GM23338 (cell line): ENCODE measurements at regions not wholly inside any gene's neighbourhood (a gene's known extent, or its start where the extent isn't known, plus 50 kb on each side); places are given as distances from the start of the nearest gene placed in this dataset.
"Not testable (repeated sequence)": the region's sequence is repeated elsewhere in the genome, so short reads cannot be mapped to it uniquely, and the experiment has no call there.

Experiments
- ATAC-seq: fragments of 200-7000 bp; cut with Tn5 transposase; 3 replicates; pipeline ENCODE4 v1.9.1; 2020
- DNase-seq: peaks from one replicate; pipeline ENCODE4 v3.0.0-alpha.2; 2015; ENCODE audit warnings: low spot score
- H2AFZ ChIP-seq: fragments of 200-600 bp; sonication (generic); 2 replicates; pipeline ENCODE4 v1.8.0; 2016; ENCODE audit warnings: antibody characterized with exemption, mild to moderate bottlenecking, moderate library complexity
- H3F3A ChIP-seq: fragments of 200-600 bp; sonication (generic); replicated peaks from 2 replicates; pipeline ENCODE4 v1.8.0; 2017; ENCODE audit warnings: antibody characterized with exemption, mixed run types, low read depth
- H3K27ac ChIP-seq: fragments of 200-600 bp; sonication (generic); 2 replicates; pipeline ENCODE4 v1.6.1; 2016; ENCODE audit warnings: low read depth
- H3K27me3 ChIP-seq: fragments of 200-600 bp; sonication (generic); 2 replicates; pipeline ENCODE4 v1.8.0; 2016; ENCODE audit warnings: mild to moderate bottlenecking, mixed run types, moderate library complexity; ENCODE audit not compliant: insufficient read depth
- H3K36me3 ChIP-seq: fragments of 200-600 bp; sonication (generic); 2 replicates; pipeline ENCODE4 v1.8.0; 2016; ENCODE audit warnings: mild to moderate bottlenecking; ENCODE audit not compliant: insufficient read depth
- H3K4me1 ChIP-seq: fragments of 200-600 bp; sonication (generic); 2 replicates; pipeline ENCODE4 v1.8.0; 2016; ENCODE audit warnings: mild to moderate bottlenecking, moderate library complexity; ENCODE audit not compliant: insufficient read depth
- H3K4me2 ChIP-seq: fragments of 200-600 bp; sonication (generic); 2 replicates; pipeline ENCODE4 v1.7.1; 2017; ENCODE audit warnings: mixed run types
- H3K4me3 ChIP-seq: fragments of 200-600 bp; sonication (generic); 2 replicates; pipeline ENCODE4 v1.6.1; 2016; ENCODE audit warnings: mixed run types
- H3K79me2 ChIP-seq: fragments of 200-600 bp; sonication (generic); replicated peaks from 2 replicates; pipeline ENCODE4 v1.8.0; 2017; ENCODE audit warnings: mild to moderate bottlenecking; ENCODE audit not compliant: insufficient read depth
- H3K9me2 ChIP-seq: fragments of 200-600 bp; sonication (generic); 2 replicates; pipeline ENCODE4 v1.8.0; 2017; ENCODE audit not compliant: insufficient read depth
- H4K20me1 ChIP-seq: fragments of 200-600 bp; sonication (generic); replicated peaks from 2 replicates; pipeline ENCODE4 v1.8.0; 2017; ENCODE audit warnings: mild to moderate bottlenecking; ENCODE audit not compliant: insufficient read depth
- H3K27ac Mint-ChIP-seq: 2 replicates; pipeline ENCODE4 v1.8.0; 2020; ENCODE audit warnings: inconsistent platforms, mild to moderate bottlenecking, moderate library complexity, mixed read lengths
- H3K27me3 Mint-ChIP-seq: 3 replicates; pipeline ENCODE4 v1.8.0; 2022; ENCODE audit warnings: low read depth, mild to moderate bottlenecking, moderate library complexity, mixed read lengths, inconsistent platforms; ENCODE audit not compliant: insufficient read depth, poor library complexity
- H3K36me3 Mint-ChIP-seq: 3 replicates; pipeline ENCODE4 v1.8.0; 2021; ENCODE audit warnings: low read depth, mild to moderate bottlenecking, inconsistent platforms, moderate library complexity, mixed read lengths
- H3K4me1 Mint-ChIP-seq: 3 replicates; pipeline ENCODE4 v1.8.0; 2020; ENCODE audit warnings: mild to moderate bottlenecking, inconsistent platforms, mixed read lengths
- H3K4me3 Mint-ChIP-seq: 3 replicates; pipeline ENCODE4 v1.8.0; 2021; ENCODE audit warnings: moderate library complexity, mild to moderate bottlenecking, inconsistent platforms, mixed read lengths
- H3K9me3 Mint-ChIP-seq: 3 replicates; pipeline ENCODE4 v1.8.0; 2020; ENCODE audit warnings: moderate library complexity, mild to moderate bottlenecking, inconsistent platforms, mixed read lengths
- CREB1 ChIP-seq: fragments of 250-450 bp; sonication (Bioruptor Pico); IDR thresholded peaks from 2 replicates; pipeline ENCODE4 v1.5.0; 2020; ENCODE audit warnings: low read depth, mild to moderate bottlenecking, moderate library complexity
- EZH2 ChIP-seq: fragments of 200-600 bp; sonication (generic); IDR thresholded peaks from one replicate; pipeline ENCODE4 v1.8.0; 2017; ENCODE audit warnings: antibody characterized with exemption, mild to moderate bottlenecking, low read depth; ENCODE audit not compliant: unreplicated experiment
- NANOG ChIP-seq: IDR thresholded peaks from 2 replicates; pipeline ENCODE4 v1.6.1; 2016; ENCODE audit warnings: antibody characterized with exemption, borderline replicate concordance
- POLR2AphosphoS5 ChIP-seq: IDR thresholded peaks from 2 replicates; pipeline ENCODE4 v1.6.1; 2016; ENCODE audit warnings: antibody characterized with exemption, low read depth
- STAT1 ChIP-seq: IDR thresholded peaks from one replicate; pipeline ENCODE4 v1.6.1; 2016; ENCODE audit warnings: antibody characterized with exemption; ENCODE audit not compliant: unreplicated experiment
- ZNF114 ChIP-seq: fragments of 250-450 bp; sonication (Bioruptor Pico); IDR thresholded peaks from 2 replicates; pipeline ENCODE4 v1.5.0; 2020; ENCODE audit warnings: mild to moderate bottlenecking, moderate library complexity
- TF ChIP-seq, protein P1 (sequence below): IDR thresholded peaks from 2 replicates; pipeline ENCODE4 v1.6.1; 2016; ENCODE audit warnings: antibody characterized with exemption
- TF ChIP-seq, protein P2 (sequence below): IDR thresholded peaks from one replicate; pipeline ENCODE4 v1.6.1; 2018; ENCODE audit warnings: antibody characterized with exemption; ENCODE audit not compliant: unreplicated experiment

DNA sequence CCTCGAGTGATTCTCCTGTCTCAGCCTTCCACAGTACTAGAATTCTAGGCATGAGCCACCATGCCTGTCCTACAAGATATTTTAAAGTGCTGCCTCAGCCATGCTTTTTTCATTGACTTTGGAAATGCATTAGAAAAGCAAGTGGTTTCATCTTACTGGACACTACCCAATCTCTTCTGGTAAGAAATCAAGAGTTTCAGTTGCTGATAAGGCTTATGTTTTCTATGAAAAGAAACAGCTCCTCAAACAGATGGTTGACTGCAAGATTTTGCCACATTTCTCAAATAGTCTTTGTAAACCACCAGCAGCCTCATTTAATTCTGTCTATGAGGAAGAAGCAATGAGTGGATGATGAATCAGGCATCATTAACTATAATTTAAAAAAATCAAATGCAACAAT, 264.5 kb upstream of the LRP1B start (continued):
- TF ChIP-seq, protein P1, sequence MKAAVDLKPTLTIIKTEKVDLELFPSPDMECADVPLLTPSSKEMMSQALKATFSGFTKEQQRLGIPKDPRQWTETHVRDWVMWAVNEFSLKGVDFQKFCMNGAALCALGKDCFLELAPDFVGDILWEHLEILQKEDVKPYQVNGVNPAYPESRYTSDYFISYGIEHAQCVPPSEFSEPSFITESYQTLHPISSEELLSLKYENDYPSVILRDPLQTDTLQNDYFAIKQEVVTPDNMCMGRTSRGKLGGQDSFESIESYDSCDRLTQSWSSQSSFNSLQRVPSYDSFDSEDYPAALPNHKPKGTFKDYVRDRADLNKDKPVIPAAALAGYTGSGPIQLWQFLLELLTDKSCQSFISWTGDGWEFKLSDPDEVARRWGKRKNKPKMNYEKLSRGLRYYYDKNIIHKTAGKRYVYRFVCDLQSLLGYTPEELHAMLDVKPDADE: no peak
- TF ChIP-seq STAT1 (no peak), CREB1 (CRISPR knock-in tag) (no peak), POLR2AphosphoS5 (no peak), EZH2 (no peak), NANOG (no peak)
- TF ChIP-seq, protein P2, sequence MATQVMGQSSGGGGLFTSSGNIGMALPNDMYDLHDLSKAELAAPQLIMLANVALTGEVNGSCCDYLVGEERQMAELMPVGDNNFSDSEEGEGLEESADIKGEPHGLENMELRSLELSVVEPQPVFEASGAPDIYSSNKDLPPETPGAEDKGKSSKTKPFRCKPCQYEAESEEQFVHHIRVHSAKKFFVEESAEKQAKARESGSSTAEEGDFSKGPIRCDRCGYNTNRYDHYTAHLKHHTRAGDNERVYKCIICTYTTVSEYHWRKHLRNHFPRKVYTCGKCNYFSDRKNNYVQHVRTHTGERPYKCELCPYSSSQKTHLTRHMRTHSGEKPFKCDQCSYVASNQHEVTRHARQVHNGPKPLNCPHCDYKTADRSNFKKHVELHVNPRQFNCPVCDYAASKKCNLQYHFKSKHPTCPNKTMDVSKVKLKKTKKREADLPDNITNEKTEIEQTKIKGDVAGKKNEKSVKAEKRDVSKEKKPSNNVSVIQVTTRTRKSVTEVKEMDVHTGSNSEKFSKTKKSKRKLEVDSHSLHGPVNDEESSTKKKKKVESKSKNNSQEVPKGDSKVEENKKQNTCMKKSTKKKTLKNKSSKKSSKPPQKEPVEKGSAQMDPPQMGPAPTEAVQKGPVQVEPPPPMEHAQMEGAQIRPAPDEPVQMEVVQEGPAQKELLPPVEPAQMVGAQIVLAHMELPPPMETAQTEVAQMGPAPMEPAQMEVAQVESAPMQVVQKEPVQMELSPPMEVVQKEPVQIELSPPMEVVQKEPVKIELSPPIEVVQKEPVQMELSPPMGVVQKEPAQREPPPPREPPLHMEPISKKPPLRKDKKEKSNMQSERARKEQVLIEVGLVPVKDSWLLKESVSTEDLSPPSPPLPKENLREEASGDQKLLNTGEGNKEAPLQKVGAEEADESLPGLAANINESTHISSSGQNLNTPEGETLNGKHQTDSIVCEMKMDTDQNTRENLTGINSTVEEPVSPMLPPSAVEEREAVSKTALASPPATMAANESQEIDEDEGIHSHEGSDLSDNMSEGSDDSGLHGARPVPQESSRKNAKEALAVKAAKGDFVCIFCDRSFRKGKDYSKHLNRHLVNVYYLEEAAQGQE: no peak

DNA sequence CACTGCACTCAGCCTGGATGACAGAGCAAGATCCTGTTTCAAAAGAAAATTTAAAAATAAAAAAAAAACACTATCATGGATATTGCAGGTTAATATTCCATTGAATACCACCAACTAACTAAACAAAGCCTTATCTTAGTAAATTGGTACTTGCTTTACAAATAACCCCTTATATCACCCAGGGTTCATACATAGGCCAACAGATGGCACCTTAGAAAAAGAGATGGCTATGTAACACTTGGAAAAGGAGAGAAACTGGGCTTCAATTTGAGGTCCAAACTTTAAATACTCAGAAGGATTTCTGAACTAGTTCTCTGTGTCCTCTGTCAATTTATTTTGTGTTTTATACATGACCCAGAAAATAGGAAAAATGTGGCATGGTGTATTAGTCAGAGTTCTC, 249.6 kb upstream of the LRP1B start:
- Mint-ChIP-seq H3K27ac (no peak overlapping the region), H3K4me1 (no peaks in the 10 kb centered on the region; the same call in 2 of the 3 replicates)
- H3K79me2 ChIP-seq: no peaks in the 10 kb centered on the region

DNA sequence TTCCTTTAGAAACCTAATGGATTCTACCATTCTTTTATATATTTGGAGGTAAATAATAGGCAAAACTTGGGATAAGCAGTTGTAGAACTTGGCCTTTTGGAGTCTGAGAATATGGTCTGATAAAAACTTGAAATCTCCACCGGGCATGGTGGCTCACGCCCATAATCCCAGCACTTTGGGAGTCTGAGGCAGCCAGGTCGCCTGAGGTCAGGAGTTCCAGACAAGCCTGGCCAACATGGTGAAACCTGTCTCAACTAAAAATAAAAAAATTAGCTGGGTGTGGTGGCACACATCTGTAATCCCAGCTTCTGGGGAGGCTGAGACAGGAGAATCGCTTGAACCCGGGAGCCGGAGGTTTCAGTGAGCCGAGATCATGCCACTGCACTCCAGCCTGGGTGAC, 231.3 kb upstream of the LRP1B start:
- not testable (repeated sequence) for H3K36me3 ChIP-seq, H3K27ac Mint-ChIP-seq, H4K20me1 ChIP-seq, H3K27me3 Mint-ChIP-seq, H3K27ac ChIP-seq, H3K27me3 ChIP-seq, H3K4me3 Mint-ChIP-seq, H3K4me1 Mint-ChIP-seq, H3F3A ChIP-seq, H3K4me3 ChIP-seq, ATAC-seq, H3K9me3 Mint-ChIP-seq, H3K9me2 ChIP-seq, DNase-seq, H3K36me3 Mint-ChIP-seq, H2AFZ ChIP-seq, H3K79me2 ChIP-seq, H3K4me2 ChIP-seq
- H3K4me1 ChIP-seq: peaks cover 20% of the 10 kb centered on the region; the same call in 1 of the 2 replicates

More for the DNA sequence above, 249.6 kb upstream of the LRP1B start:
- Mint-ChIP-seq H3K4me3 (no peak overlapping the region), H3K36me3 (no peaks in the 10 kb centered on the region; the same call in 2 of the 3 replicates), H3K9me3 (no peaks in the 10 kb centered on the region), H3K27me3 (no peaks in the 10 kb centered on the region)
- no peak for TF ChIP-seq ZNF114 (CRISPR knock-in tag)
- no peak overlapping the region for H3K4me2 ChIP-seq
- H3K4me1 ChIP-seq: no peaks in the 10 kb centered on the region
- H4K20me1 ChIP-seq: no peaks in the 10 kb centered on the region
- H3K9me2 ChIP-seq: no peaks in the 10 kb centered on the region; the same call in 1 of the 2 replicates
- H2AFZ ChIP-seq: no peak overlapping the region
- no peaks in the 10 kb centered on the region for H3K27me3 ChIP-seq
- H3K27ac ChIP-seq: no peak overlapping the region
- DNase-seq (no peak), ATAC-seq (no peak)
- H3F3A ChIP-seq: no peaks in the 10 kb centered on the region
- no peaks in the 10 kb centered on the region for H3K36me3 ChIP-seq
- H3K4me3 ChIP-seq: no peak overlapping the region
